ENCODE measurements at regions not wholly inside any gene's neighbourhood (a gene's known extent, or its start where the extent isn't known, plus 50 kb on each side); places are given as distances from the start of the nearest gene placed in this dataset.

DNA sequence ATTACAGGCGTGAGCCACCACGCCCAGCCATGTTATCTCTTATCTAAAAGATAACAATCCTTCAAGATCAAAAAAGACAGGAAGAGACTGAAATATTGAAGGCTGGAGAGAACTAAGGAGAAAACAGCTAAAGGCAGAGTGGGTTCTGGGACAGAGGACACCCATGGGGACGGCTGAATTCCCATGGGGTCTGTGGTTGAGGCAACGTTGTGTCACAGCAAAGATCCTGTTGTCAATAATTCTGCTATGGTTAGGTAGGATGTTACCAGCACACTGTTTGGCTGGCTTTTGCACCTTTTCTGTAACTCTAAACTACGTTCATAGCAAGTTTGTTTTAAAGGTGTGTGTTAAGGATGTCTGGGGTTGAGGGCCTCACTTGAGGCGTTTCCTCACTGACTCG is 137.7 kb upstream of the APCDD1 start:
- Histone ChIP-seq H3K9ac (ENCODE audit: extremely low read depth, insufficient read length, low read length) (no peak overlapping the region), H4K8ac (replicated peaks; ENCODE audit: insufficient read length, low read depth, low read length) (no peak overlapping the region), H3K14ac (ENCODE audit: insufficient read depth, low read length) (no peak overlapping the region), H3K4me2 (ENCODE audit: insufficient read depth, insufficient read length, low read length) (no peak overlapping the region), H3T11ph (ENCODE audit: low read length) (no peak overlapping the region), H3K9me3 (ENCODE audit: control insufficient read depth, low read depth, low read length) (no peaks in the 10 kb centered on the region), H2BK120ac (ENCODE audit: low read depth, low read length, poor library complexity, severe bottlenecking) (no peak overlapping the region), H2BK5ac (ENCODE audit: insufficient read length, low read length) (no peak overlapping the region), H3K23ac (ENCODE audit: insufficient read length, low read depth, low read length) (no peak overlapping the region), H3K23me2 (ENCODE audit: insufficient read length, low read depth, low read length, poor library complexity, severe bottlenecking) (no peaks in the 10 kb centered on the region), H3K4me1 (ENCODE audit: insufficient read depth, low read length) (peaks cover 9% of the 10 kb centered on the region), H4K20me1 (ENCODE audit: control insufficient read depth, insufficient read depth, insufficient read length) (no peaks in the 10 kb centered on the region), H2AK5ac (ENCODE audit: insufficient read length, low read length) (no peak overlapping the region), H2AFZ (ENCODE audit: low read length) (no peak overlapping the region), H3K56ac (ENCODE audit: insufficient read length, low read depth, low read length) (no peak overlapping the region), H2BK12ac (ENCODE audit: insufficient read length, low read depth, low read length) (no peak overlapping the region), H4K5ac (ENCODE audit: insufficient read length, low read depth, low read length) (no peak overlapping the region), H4K91ac (ENCODE audit: insufficient read length, low read depth, low read length) (no peak overlapping the region), H3K18ac (ENCODE audit: insufficient read length, low read depth, low read length) (no peak overlapping the region), H3K79me2 (ENCODE audit: insufficient read depth, low read length) (no peaks in the 10 kb centered on the region), H2BK20ac (ENCODE audit: low read depth, low read length, poor library complexity, severe bottlenecking) (no peak overlapping the region), H3K27me3 (ENCODE audit: insufficient read depth, low read length) (no peaks in the 10 kb centered on the region), H3K27ac (ENCODE audit: insufficient read length, low read depth, low read length) (no peak overlapping the region), H2BK15ac (ENCODE audit: low read depth, low read length) (no peak overlapping the region), H3K79me1 (ENCODE audit: insufficient read depth, low read depth, low read length, poor library complexity, severe bottlenecking) (no peaks in the 10 kb centered on the region), H3K4ac (ENCODE audit: low read depth, low read length) (no peak overlapping the region)
- WGBS (ENCODE audit: extremely low coverage, insufficient read length, low lambda C conversion rate), result no CpG with 5 or more reads among the region's 7 CpGs
- Mint-ChIP-seq H3K36me3 (ENCODE audit: insufficient read depth in 1 of 3, low read depth in 3 of 3) (peaks cover 0 to 15% (median 2%) of the 10 kb centered on the region in 3 experiments; a peak in 3 of 7 replicates), H3K9me3 (peaks cover 10 to 16% of the 10 kb centered on the region in 2 experiments; a peak in 4 of 5 replicates), H3K4me1 (peaks cover 30 to 33% of the 10 kb centered on the region in 2 experiments), H3K27ac (no peak overlapping the region), H3K27me3 (ENCODE audit: low read depth) (no peaks in the 10 kb centered on the region; the same call in 1 of the 2 replicates), H3K4me3 (no peak overlapping the region)
- DNase-seq, result no peak
- no peak for TF ChIP-seq CTCF (conservative IDR thresholded peaks at IDR 0.05)

Measured in H9 (cell line).